ENCODE measurements at regions not wholly inside any gene's neighbourhood (a gene's known extent, or its start where the extent isn't known, plus 50 kb on each side); places are given as distances from the start of the nearest gene placed in this dataset.

DNA sequence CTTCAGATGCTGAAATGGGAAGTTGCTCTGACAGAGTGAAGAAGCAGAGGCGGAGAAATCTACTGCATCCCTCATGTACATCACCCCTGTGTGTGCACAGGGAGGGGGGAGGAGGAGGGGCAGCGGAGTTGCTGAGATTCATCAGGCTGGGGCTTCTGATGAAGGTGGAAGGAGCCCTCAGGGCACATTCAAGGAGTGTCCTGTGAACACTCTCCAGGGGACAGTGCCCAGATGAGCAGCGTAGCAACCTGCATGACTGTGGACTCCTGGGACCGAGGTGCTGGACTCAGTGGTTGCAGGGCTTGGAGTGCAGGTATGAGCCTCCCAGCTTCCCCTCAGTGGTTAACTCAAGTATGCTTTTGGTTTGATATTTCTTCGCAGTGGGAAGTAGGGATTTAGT lies 257.8 kb upstream of the B3GAT1 start:
- Histone ChIP-seq H3K9me2 (ENCODE audit: insufficient read depth) (no peaks in the 10 kb centered on the region), H3K9me3 (ENCODE audit: control insufficient read depth in 1 of 2, insufficient read depth in 1 of 2, low read depth in 1 of 2, low read length in 2 of 2) (no peaks in the 10 kb centered on the region), H3K36me3 (ENCODE audit: control insufficient read depth in 1 of 2, insufficient read depth in 2 of 2, low read length in 2 of 2) (no peaks in the 10 kb centered on the region), H2AFZ (ENCODE audit: low read depth, low read length, poor library complexity, severe bottlenecking) (no peak overlapping the region), H3K4me3 (replicated peaks in 1 of 2; ENCODE audit: low read depth in 1 of 2, low read length in 2 of 2) (no peak overlapping the region), H4K20me1 (ENCODE audit: insufficient read depth) (no peaks in the 10 kb centered on the region), H3K79me2 (ENCODE audit: insufficient read depth, low read length) (no peaks in the 10 kb centered on the region), H3K27me3 (ENCODE audit: insufficient read depth, low read length) (peaks cover 61% of the 10 kb centered on the region), H3K9ac (ENCODE audit: low read length) (no peak overlapping the region), H3K4me1 (ENCODE audit: control insufficient read depth in 1 of 2, insufficient read depth in 2 of 2, low read length in 2 of 2) (no peaks in the 10 kb centered on the region), H3K4me2 (ENCODE audit: low read length) (no peak overlapping the region), H3K27ac (ENCODE audit: low read depth, low read length) (no peak overlapping the region)
- RAD21 ChIA-PET (ENCODE audit: low non-redundant PET in 1 of 2, low total read pairs in 2 of 2, uncharacterized antibody in 2 of 2, unreplicated experiment in 2 of 2) = no interaction called here
- no peak for TF ChIP-seq RAD21 (IDR thresholded peaks at IDR 0.05; ENCODE audit: low read depth)
- no peak for TF ChIP-seq SP1 (IDR thresholded peaks at IDR 0.05; ENCODE audit: low read depth)
- TF ChIP-seq POLR2A (IDR thresholded peaks at IDR 0.05; ENCODE audit: borderline replicate concordance, extremely low read depth, insufficient read depth, insufficient read length) = no peak
- TF ChIP-seq, protein P1, sequence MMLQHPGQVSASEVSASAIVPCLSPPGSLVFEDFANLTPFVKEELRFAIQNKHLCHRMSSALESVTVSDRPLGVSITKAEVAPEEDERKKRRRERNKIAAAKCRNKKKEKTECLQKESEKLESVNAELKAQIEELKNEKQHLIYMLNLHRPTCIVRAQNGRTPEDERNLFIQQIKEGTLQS (IDR thresholded peaks at IDR 0.05) = no peak
- no peak for TF ChIP-seq CBX3 (IDR thresholded peaks at IDR 0.05; ENCODE audit: low read depth)
- POLR2A ChIA-PET = no interaction called here
- intact Hi-C loops (cut with micrococcal nuclease) = no loop called here
- CTCF ChIA-PET = no interaction called here
- no TSS peak for BruUV-seq (replicated peaks)
- DNase-seq (ENCODE audit: low read depth, low spot score) (no peak), ATAC-seq (no peak)

GRCh38 chr11:134668796-134669195 lies 256.8 kb upstream of the B3GAT1 start:
- H4K20me1 ChIP-seq (ENCODE audit: insufficient read depth) = no peaks in the 10 kb centered on the region
- H3K36me3 ChIP-seq (ENCODE audit: control insufficient read depth in 1 of 2, insufficient read depth in 2 of 2, low read length in 2 of 2) = no peaks in the 10 kb centered on the region
- intact Hi-C loops (cut with micrococcal nuclease) = no loop called here
- POLR2A ChIA-PET = no interaction called here
- no peak overlapping the region for H3K27ac ChIP-seq (ENCODE audit: low read depth, low read length)
- no peak for TF ChIP-seq ELF1 (IDR thresholded peaks at IDR 0.05; ENCODE audit: borderline replicate concordance, low read depth)
- no peak for TF ChIP-seq ZFX (IDR thresholded peaks at IDR 0.05)
- TF ChIP-seq SRF (IDR thresholded peaks at IDR 0.05; ENCODE audit: low read depth) = no peak
- ATAC-seq (no peak), DNase-seq (ENCODE audit: low read depth, low spot score) (no peak)
- no peak overlapping the region for H3K4me3 ChIP-seq (replicated peaks in 1 of 2; ENCODE audit: low read depth in 1 of 2, low read length in 2 of 2)
- H3K4me2 ChIP-seq (ENCODE audit: low read length) = no peak overlapping the region
- no peak overlapping the region for H2AFZ ChIP-seq (ENCODE audit: low read depth, low read length, poor library complexity, severe bottlenecking)
- H3K9ac ChIP-seq (ENCODE audit: low read length) = no peak overlapping the region
- no peaks in the 10 kb centered on the region for H3K9me2 ChIP-seq (ENCODE audit: insufficient read depth)
- H3K79me2 ChIP-seq (ENCODE audit: insufficient read depth, low read length) = no peaks in the 10 kb centered on the region
- RAD21 ChIA-PET (ENCODE audit: low non-redundant PET in 1 of 2, low total read pairs in 2 of 2, uncharacterized antibody in 2 of 2, unreplicated experiment in 2 of 2) = no interaction called here
- CTCF ChIA-PET = no interaction called here
- H3K9me3 ChIP-seq (ENCODE audit: control insufficient read depth in 1 of 2, insufficient read depth in 1 of 2, low read depth in 1 of 2, low read length in 2 of 2) = no peaks in the 10 kb centered on the region
- no peaks in the 10 kb centered on the region for H3K4me1 ChIP-seq (ENCODE audit: control insufficient read depth in 1 of 2, insufficient read depth in 2 of 2, low read length in 2 of 2)
- peaks cover 51% of the 10 kb centered on the region for H3K27me3 ChIP-seq (ENCODE audit: insufficient read depth, low read length)
- no TSS peak for BruUV-seq (replicated peaks)

Measured in HCT116 (cell line).